ENCODE measurements at regions not wholly inside any gene's neighbourhood (a gene's known extent, or its start where the extent isn't known, plus 50 kb on each side); places are given as distances from the start of the nearest gene placed in this dataset.
A peak's percentile ranks its signal among the peaks of the same experiment; 100 is the strongest.

DNA sequence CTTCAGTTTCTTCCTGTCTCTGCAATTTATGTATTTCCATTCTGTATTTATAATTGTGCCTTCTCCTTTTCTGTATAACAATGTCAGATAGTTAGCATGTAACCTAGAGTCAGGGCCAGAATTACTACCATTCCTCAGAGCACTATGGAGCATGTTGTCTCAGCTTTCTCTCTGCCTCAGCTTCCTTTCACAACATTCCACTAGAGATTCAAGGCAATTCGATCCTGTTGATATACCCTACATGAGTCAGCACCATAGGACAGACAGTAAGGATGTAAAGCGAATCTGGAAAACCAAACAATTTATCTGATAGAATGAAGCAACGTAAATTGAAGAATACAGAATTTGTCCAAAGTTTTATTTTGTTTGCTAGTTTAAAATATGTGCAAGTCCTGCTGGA lies 728.3 kb upstream of the SEMA6A start:
- DNase-seq (ENCODE audit: low spot score) = no peak

DNA sequence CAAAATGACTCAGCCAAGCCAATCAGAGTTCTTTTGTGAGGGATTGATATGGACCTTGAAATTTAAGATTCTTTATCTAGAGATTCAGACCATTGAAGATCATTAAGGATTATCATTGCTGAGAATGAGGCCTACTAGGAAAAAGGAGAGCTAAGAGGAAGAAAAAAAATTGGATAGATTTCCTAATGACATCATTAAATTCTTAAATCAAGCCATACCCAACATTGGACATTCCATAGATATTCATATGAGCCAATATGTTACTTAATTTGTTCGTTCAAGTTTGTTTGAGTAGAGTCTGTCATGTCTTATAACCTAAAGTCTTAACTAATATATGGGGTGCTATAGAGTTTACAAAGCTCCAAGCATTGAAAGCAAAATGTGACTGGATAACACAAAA lies 727.9 kb upstream of the SEMA6A start:
- DNase-seq (ENCODE audit: low spot score) = no peak

DNA sequence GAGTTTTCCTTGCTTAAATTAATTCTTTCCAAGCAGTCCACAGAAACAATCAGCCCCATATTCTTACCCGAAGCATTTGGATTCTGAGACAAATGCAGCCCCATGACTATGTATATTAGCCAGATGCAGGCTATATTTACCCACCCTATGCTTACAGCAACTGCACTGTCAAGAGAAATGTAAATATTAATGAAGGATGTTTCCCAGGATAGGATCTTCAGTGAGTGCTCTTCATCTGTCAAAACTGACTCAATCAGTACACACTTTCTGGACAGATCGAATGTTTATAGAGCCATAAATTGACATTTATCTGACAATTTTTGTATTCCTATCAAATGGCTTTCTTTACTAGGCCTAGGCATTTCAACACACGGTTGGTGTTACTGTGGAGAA lies 725.3 kb upstream of the SEMA6A start:
- DNase-seq (ENCODE audit: low spot score) = no peak

DNA sequence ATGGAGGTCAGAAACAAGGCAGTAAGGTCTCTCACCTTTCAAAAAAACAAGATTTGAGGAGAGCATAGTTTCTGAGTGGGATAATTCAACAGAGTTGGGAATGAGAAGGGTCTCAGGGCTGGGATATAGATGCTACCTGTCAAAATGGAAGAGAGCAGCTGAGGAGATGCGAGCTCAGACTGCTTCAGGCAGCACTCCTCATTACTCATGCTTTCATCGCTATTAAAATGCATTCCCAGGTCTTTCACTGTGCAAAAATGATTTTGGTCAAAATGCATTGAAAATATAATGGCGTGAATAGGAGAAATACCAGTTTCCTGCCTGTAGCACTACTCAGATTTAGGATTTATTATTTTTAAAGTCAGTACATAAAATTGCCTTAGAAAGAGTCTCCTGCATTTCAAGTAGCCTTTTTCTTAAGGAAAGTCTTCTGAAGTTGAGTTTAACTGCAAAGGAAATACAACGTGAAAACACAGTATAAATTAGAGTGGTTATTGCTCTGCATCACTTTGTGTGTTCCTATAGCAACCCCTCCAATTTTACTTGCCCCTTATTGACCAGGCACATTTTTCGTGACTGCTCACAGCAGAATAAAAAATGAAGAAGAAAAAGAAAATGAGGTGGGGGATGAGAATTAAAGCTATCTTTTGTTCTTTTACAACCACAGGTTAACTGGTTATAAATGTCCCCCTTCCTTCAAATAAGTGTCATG lies 724.8 kb upstream of the SEMA6A start:
- DNase-seq (ENCODE audit: low spot score) = no peak

DNA sequence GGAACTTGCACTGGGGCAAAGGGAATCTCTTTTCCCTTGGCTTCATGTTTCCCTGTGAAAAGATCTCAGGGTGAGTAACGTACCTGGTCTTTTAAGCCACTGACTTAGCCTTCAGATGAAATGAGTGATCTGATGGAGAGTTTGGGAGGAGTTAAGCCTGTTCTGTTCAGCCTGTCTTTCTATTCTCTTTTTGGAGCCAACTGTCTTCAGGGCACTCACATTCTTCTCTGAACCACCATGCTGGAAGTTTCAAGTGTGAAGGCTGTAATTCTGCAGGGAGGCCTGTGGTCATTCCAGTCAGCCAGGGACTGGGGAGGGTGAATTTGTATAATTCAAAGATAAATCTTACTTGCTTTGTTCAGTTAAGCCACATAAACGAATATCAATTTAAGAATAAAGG lies 722.2 kb upstream of the SEMA6A start:
- DNase-seq (ENCODE audit: low spot score) = no peak

- no peak for DNase-seq (ENCODE audit: low spot score)
These were observed 721.3 kb upstream of the SEMA6A start for GRCh38 chr5:117295941-117296340.

GRCh38 chr5:117286813-117287212 lies 712.2 kb upstream of the SEMA6A start:
- DNase-seq (ENCODE audit: low spot score) = no peak

GRCh38 chr5:117271656-117272055 lies 697.0 kb upstream of the SEMA6A start:
- no peak for DNase-seq (ENCODE audit: low spot score)

- DNase-seq (ENCODE audit: low spot score) = no peak
These were observed 691.7 kb upstream of the SEMA6A start for GRCh38 chr5:117266280-117266679.

DNA sequence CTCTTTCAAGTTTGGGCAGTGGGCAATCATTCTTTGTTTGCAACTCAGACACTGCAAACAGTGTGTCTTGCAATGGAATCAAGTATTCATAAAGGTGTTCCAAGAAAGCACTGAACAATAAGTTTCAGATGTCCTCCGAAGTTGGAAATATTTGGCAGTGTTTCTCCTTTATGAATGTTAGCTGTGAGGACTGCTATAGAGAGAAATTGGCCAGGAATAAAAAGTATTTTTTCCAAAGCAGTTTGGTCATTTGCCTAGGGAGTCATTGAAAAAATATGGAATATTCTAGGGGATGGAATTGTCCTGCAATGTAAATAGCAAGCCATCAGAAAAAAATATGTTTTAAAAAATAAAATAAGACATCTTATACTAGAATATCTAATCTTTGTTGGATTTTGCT lies 688.6 kb upstream of the SEMA6A start:
- DNase-seq (ENCODE audit: low spot score) = no peak

- DNase-seq (ENCODE audit: low spot score) = no peak
These were observed 688.0 kb upstream of the SEMA6A start for GRCh38 chr5:117262572-117263131.

- no peak for DNase-seq (ENCODE audit: low spot score)
These were observed 687.4 kb upstream of the SEMA6A start for GRCh38 chr5:117261948-117262571.

- DNase-seq (ENCODE audit: low spot score) = no peak
These were observed 680.8 kb upstream of the SEMA6A start for GRCh38 chr5:117255211-117256027.

GRCh38 chr5:117252566-117252965 lies 677.9 kb upstream of the SEMA6A start:
- no peak for DNase-seq (ENCODE audit: low spot score)

DNA sequence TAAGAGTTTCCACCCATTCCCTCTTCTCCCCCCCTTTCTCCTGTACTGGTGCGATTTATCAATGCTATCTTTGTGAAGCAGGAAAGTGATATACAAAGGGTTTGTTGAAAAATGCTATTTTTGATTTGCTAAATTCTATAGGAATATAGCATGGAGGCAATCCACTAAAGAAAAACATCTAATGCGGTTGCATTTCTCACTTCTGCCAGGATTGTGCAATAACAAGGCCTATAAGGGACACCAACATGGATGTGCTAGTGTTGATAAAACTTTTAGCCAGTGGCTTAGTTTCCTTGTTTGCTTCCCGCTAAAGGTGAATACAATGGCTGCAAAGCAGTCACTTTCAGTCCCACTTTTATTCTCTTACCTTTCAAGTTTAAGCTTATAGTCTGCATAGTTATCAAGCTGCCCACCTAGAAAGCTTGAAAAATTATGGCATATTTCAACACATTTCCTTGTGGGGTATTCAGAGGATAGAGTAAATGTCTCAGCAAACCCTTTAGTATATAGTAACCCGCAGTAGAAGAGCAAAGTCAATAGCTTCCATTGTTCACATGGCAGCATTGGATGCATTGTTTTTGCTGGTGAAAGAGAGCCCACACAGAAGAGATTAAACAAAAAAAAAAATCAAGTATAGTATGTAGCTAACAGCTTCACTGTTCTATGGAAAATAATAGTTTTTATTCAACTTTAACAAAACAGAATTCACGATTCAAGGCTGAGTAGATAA lies 674.6 kb upstream of the SEMA6A start:
- no peak for DNase-seq (ENCODE audit: low spot score)

- no peak for DNase-seq (ENCODE audit: low spot score)
These were observed 671.8 kb upstream of the SEMA6A start for GRCh38 chr5:117246424-117246823.

- DNase-seq (ENCODE audit: low spot score) = peak; percentile 2
These were observed 670.5 kb upstream of the SEMA6A start for GRCh38 chr5:117245130-117245529.

DNA sequence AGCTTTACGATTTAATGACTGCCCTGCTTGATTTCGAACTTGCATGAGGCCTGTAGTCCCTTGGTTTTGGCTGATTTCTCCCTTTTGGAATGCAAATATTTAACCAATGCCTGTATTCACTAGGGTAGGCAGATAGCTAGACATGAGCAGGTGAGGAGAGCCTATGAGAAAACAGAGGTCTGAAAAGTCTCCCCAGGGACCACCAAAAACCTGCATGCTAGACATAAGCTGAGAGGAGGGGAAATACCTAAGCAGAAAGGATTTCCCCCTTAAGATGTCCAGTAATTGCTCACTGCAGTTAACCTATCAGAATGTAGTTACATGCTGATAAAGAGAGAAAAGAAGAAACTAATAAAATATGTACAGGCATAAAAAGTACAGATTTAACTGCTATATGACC lies 667.4 kb upstream of the SEMA6A start:
- no peak for DNase-seq (ENCODE audit: low spot score)

GRCh38 chr5:117236941-117237340 lies 662.3 kb upstream of the SEMA6A start:
- no peak for DNase-seq (ENCODE audit: low spot score)

- DNase-seq (ENCODE audit: low spot score) = no peak
These were observed 661.2 kb upstream of the SEMA6A start for GRCh38 chr5:117235786-117236185.

DNA sequence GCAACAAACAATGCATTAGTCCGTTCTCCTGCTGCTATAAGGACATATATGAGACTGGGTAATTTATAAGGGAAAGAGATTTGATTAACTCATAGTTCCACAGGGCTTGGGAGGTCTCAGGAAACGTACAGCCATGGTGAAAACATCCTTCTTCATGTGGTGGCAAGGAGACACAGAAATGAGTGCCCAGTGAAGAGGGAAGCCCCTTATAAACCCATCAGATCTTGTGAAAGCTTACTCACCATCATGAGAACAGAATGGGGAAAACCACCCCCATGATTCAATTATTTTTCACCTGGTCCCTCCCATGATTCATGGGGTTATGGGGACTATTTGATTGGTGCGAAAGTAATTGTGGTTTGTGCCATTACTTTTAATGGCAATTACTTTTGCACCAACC lies 655.8 kb upstream of the SEMA6A start:
- DNase-seq (ENCODE audit: low spot score) = no peak

DNA sequence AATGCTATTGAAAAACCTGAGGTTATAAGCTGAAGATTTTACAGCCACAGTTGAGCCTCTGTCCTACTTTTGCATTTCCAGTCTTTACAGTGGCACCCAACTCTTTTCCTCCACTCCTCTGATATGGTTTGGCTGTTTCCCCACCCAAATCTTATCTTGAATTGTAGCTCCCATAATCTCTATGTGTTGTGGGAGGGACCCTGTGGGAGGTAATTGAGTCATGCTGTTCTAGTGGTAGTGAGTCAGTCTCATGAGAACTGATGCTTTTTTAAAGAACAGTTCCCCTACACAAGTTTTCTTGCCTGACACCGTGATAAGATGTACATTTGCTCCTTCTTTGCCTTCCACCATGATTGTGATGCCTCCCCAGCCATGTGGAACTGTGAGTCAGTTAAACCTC lies 646.1 kb upstream of the SEMA6A start:
- DNase-seq (ENCODE audit: low spot score) = no peak
